CD4-positive, alpha-beta T cell treated with Interleukin-17A for 1 hour (primary cell): ENCODE measurements at regions not wholly inside any gene's neighbourhood (a gene's known extent, or its start where the extent isn't known, plus 50 kb on each side); places are given as distances from the start of the nearest gene placed in this dataset.
"Not testable (repeated sequence)": the region's sequence is repeated elsewhere in the genome, so short reads cannot be mapped to it uniquely, and the experiment has no call there.

Source experiments
- DNase-seq: peaks from one replicate; pipeline ENCODE4 v3.0.0-alpha.2; 2020

DNA sequence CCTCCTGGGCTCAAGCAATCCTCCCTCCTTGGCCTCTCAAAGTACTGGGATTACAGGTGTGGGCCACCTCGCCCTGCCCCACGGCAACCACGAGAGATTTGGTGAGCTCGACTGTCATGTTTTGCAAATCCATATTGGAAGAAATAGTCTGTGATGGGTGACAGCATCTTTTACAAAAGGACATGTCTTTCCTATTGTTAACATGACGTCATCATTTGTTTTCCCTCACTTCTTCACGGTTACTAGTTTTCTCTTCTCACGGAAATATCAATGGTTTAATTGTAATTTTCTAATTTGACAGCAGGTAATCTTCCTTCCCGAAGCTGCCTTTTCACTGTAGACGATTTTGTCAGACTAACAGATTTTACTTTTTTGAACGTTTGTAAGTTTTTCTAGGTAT lies 110.8 kb upstream of the GREM2 start:
- no peak for DNase-seq

DNA sequence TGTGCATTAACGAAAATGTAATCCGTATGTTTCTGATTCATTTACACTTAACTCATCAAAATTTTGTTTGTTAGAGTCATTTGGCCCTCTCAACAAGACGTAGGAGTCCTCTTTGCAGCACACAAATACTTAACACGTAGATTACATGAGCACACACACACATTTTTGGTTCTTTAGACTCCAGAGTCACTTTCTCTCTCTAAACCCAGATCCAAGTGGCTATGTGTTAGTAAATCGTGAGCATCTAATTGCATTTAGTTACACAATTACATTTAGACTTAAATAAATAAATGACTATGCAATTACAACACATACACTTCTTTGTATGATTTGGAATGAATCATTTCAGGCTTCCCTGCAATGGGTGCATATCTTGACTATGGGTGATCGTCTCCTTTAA lies 109.0 kb upstream of the GREM2 start:
- DNase-seq = no peak

DNA sequence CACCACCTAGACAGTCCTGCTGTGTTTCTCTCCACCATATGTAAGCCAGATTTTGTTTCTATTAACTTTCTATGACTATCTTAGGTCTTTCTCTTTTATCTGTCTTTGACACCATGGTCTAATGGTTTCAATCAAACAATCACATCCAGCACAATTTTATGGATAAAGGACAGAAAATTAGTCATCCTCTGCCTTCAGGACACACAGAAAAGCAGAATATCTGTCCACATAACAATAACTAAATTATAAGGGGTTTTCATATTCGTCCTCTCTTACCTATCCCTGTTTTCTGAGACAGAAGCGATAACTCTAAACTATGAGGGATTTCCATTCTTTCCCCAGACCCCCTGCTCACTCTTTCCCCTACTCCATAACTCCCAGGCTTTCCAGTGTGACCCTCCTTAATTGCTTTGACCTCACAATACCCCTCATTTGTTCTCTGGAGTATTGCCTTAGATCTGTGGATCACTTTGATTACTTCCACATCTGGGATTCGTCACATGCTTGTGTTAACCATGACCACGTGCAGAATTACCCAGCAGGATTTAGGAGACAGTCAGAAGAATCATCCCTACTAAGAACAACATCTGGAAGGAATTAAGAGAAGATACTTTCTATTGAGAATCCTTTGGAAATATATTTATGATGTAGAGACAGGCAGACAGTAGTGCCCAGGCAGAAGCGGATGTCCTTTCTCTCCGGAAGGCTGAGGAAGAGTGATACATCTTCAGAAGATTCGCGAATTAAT lies 108.2 kb upstream of the GREM2 start:
- DNase-seq = no peak

DNA sequence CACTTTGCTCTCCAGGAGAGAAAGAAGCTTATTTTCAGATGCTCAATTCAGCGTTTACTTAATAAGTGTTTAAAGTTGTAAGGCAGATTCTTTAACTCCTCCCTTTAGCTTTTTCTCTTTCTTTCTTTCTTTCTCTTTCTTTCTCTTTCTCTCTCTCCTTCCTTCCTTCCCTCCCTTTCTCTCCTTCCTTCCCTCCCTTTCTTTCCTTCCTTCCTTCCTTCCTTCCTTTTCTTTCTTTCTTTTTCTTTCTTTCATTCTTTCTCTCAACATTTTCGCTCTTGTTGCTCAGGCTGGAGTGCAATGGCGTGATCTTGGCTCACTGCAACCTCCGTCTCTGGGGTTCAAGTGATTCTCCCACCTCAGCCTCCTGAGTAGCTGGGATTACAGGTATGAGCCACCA lies 104.6 kb upstream of the GREM2 start:
- DNase-seq = not testable (repeated sequence)

- no peak for DNase-seq
Measured at GRCh38 chr1:240714568-240715292, 102.8 kb upstream of the GREM2 start.

DNA sequence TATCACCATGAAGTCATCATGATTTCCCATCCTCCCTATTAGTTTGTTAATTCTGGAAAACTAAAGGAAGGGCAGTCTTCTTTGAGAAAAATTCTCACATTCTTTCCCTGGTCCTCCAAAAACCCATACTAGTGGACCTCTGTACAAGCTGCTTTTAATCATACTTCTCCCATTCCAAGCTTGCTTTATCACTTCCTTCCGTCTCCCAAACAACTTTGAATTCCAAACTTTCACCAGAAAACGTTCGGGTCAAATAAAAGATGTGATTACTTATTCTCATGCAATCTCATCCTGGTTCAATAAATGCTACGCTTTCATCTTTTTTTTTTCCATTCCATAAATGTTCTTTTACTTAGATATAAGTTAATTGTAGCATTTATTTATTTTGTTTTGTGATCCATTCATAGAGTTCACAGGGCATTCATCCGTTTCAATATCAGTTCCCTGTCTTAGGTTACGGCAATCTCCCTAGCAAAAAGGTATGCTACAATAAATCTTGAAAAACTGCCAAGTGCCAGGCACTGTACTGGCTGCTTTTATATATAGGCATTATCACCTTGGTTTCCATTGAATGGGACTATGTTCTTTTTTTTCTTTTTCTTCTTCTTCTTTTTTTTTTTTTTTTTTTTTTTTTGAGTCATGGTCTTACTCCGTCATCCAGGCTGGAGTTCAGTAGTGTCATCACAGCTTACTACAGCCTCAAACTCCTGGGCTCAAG lies 100.2 kb upstream of the GREM2 start:
- DNase-seq = no peak

DNA sequence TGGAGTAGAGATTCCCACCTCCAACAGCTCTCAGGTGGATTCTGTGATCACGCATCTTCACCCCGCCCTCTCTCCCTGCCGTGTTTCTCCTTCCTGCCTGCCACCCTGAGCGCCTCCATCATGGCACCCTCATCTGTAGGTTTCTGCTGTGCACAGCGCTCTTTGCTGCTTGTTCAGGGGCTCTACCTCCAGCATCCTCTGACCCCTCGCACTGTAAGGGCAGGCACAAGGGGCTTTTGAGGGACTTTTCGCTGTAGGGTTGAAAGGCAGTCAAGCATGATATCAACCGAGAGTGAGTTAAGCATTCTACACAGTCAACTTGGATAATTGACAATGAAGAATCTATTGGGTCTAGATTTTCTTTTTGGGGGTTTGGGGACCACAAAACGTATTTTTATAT lies 99.1 kb upstream of the GREM2 start:
- DNase-seq = no peak

GRCh38 chr1:240709676-240710075 lies 97.7 kb upstream of the GREM2 start:
- DNase-seq = no peak

- no peak for DNase-seq
Measured at GRCh38 chr1:240706150-240706935, 94.4 kb upstream of the GREM2 start.

- DNase-seq = no peak
Measured at GRCh38 chr1:240705579-240705978, 93.6 kb upstream of the GREM2 start.

DNA sequence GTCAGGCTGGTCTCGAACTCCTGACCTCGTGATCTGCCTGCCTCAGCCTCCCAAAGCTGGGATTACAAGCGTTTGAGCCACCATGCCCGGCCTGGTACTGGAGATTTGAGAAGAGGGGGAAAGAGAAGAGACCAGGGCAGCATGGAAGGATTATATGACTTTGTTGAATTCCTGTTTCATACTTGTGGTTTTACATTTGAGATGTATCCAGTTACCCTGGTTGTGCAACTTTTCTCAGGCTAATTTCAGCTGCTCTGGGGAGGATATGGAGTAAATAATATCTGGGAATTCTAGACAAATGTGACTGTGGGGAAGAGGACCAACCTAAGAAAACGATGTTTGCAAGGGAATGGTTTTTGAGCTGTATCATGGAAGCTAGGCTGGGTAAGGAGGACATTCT lies 89.5 kb upstream of the GREM2 start:
- no peak for DNase-seq

GRCh38 chr1:240695416-240695815 lies 83.5 kb upstream of the GREM2 start:
- no peak for DNase-seq

GRCh38 chr1:240693844-240694243 lies 81.9 kb upstream of the GREM2 start:
- no peak for DNase-seq

DNA sequence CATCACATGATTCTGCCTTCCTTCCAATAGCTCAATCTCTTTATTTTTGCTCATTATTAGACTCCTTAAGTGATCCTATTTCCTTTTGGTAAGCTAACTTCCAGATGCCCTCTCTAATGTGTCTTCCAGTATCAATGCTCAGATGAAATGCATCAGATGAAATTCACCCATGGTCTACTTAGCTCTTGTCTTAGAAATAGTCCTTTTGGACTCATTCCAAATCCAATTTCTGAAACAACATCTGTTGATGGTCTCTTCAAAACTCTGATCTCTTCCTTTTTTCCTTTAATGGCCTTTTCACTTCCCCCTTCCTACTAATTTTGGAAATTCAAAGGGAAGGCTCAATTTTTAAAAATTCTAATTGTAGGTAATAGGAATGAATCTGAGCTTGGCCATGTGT lies 81.1 kb upstream of the GREM2 start:
- no peak for DNase-seq

GRCh38 chr1:240691909-240692705 lies 80.2 kb upstream of the GREM2 start:
- DNase-seq = peak; percentile 38

GRCh38 chr1:240691501-240691900 lies 79.5 kb upstream of the GREM2 start:
- DNase-seq = no peak

- DNase-seq = peak; percentile 41
Measured at GRCh38 chr1:240687820-240688219, 75.9 kb upstream of the GREM2 start.

GRCh38 chr1:240683576-240683975 lies 71.6 kb upstream of the GREM2 start:
- DNase-seq = no peak

DNA sequence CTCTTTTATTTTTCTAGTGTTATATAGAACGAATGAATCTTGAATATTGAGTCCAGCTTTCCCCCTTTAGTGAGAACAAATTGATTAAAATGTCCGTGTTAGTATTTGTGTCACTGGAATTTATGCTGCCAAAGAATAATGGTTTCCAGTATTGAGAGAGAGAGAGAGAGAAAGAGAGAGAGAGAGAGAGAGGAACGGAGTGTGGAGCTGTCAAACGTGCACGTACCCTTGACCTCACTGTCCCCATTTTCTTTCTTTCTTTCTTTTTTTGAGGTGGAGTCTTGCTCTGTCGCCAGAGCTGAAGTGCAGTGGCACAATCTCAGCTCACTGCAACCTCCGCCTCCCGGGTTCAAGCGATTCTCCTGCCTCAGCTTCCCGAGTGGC lies 70.9 kb upstream of the GREM2 start:
- no peak for DNase-seq

- no peak for DNase-seq
Measured at GRCh38 chr1:240682166-240682858, 70.4 kb upstream of the GREM2 start.

- no peak for DNase-seq
Measured at GRCh38 chr1:240672132-240672811, 60.3 kb upstream of the GREM2 start.
